DMS153 treated with DMSO at 0.1 percent for 48 hours (cell line): ENCODE measurements at regions not wholly inside any gene's neighbourhood (a gene's known extent, or its start where the extent isn't known, plus 50 kb on each side); places are given as distances from the start of the nearest gene placed in this dataset.
"Not testable (repeated sequence)": the region's sequence is repeated elsewhere in the genome, so short reads cannot be mapped to it uniquely, and the experiment has no call there.

Source experiments
- DNase-seq: peaks from one replicate; lab custom pipeline; 2025; ENCODE audit not compliant: unreplicated experiment; lab: John Stamatoyannopoulos, UW

- DNase-seq = no peak
These were observed 333.1 kb upstream of the KLF3 start for GRCh38 chr4:38330936-38331335.

- no peak for DNase-seq
These were observed 331.3 kb upstream of the KLF3 start for GRCh38 chr4:38332699-38333098.

GRCh38 chr4:38333219-38333618, 330.8 kb upstream of the KLF3 start:
- DNase-seq = no peak

GRCh38 chr4:38334791-38335190, 329.2 kb upstream of the KLF3 start:
- no peak for DNase-seq

GRCh38 chr4:38338939-38339338, 325.1 kb upstream of the KLF3 start:
- not testable (repeated sequence) for DNase-seq

- DNase-seq = no peak
These were observed 320.4 kb upstream of the KLF3 start for GRCh38 chr4:38343608-38344007.

GRCh38 chr4:38344929-38345328, 319.1 kb upstream of the KLF3 start:
- DNase-seq = no peak

- no peak for DNase-seq
These were observed 316.7 kb upstream of the KLF3 start for GRCh38 chr4:38347251-38347650.

GRCh38 chr4:38354421-38354820, 309.6 kb upstream of the KLF3 start:
- DNase-seq = no peak

GRCh38 chr4:38354872-38355271, 309.1 kb upstream of the KLF3 start:
- DNase-seq = no peak

- DNase-seq = no peak
These were observed 307.3 kb upstream of the KLF3 start for GRCh38 chr4:38356686-38357085.

GRCh38 chr4:38357546-38357945, 306.5 kb upstream of the KLF3 start:
- no peak for DNase-seq

- DNase-seq = no peak
These were observed 304.9 kb upstream of the KLF3 start for GRCh38 chr4:38359113-38359512.

- no peak for DNase-seq
These were observed 303.8 kb upstream of the KLF3 start for GRCh38 chr4:38360201-38360600.

- no peak for DNase-seq
These were observed 299.5 kb upstream of the KLF3 start for GRCh38 chr4:38364383-38364963.

GRCh38 chr4:38365261-38365660, 298.7 kb upstream of the KLF3 start:
- DNase-seq = no peak

GRCh38 chr4:38365748-38366310, 298.2 kb upstream of the KLF3 start:
- no peak for DNase-seq

- DNase-seq = no peak
These were observed 297.5 kb upstream of the KLF3 start for GRCh38 chr4:38366456-38366855.

- DNase-seq = no peak
These were observed 297.0 kb upstream of the KLF3 start for GRCh38 chr4:38366997-38367396.

GRCh38 chr4:38367642-38368174, 296.3 kb upstream of the KLF3 start:
- DNase-seq = no peak

- DNase-seq = no peak
These were observed 295.4 kb upstream of the KLF3 start for GRCh38 chr4:38368613-38369012.

- DNase-seq = no peak
These were observed 292.6 kb upstream of the KLF3 start for GRCh38 chr4:38371391-38371851.

- DNase-seq = no peak
These were observed 290.6 kb upstream of the KLF3 start for GRCh38 chr4:38373375-38373774.
